Heart right ventricle (tissue), 16 donors: ENCODE measurements at regions not wholly inside any gene's neighbourhood (a gene's known extent, or its start where the extent isn't known, plus 50 kb on each side); places are given as distances from the start of the nearest gene placed in this dataset.

Source experiments
- ATAC-seq, 8 donors: fragments of 200-7000 bp; cut with Tn5 transposase; one replicate each; pipeline ENCODE4 v1.9.1; 2020; ENCODE audit warnings: mild to moderate bottlenecking in 8 of 8, moderate library complexity in 8 of 8, moderate number of reproducible peaks in 1 of 8
- DNase-seq, 2 donors: peaks; one replicate each; pipeline ENCODE4 v3.0.0-alpha.2; 2020
- H3K27ac ChIP-seq, 10 donors: fragments of 200-600 bp; sonication (generic) in 2 of 10; one replicate each; pipeline versions ENCODE4 v1.5.0 to v1.8.0; 2020 to 2022; ENCODE audit warnings: mild to moderate bottlenecking in 3 of 10
- H3K27me3 ChIP-seq, 7 donors: fragments of 200-600 bp; one replicate each; pipeline ENCODE4 v1.8.0; 2021 to 2022; ENCODE audit warnings: mild to moderate bottlenecking in 2 of 7
- H3K36me3 ChIP-seq, 9 donors: fragments of 200-600 bp; sonication (generic) in 1 of 9; one replicate each; pipeline versions ENCODE4 v1.5.0 to v1.8.0; 2020 to 2022; ENCODE audit warnings: mild to moderate bottlenecking in 2 of 9
- H3K4me1 ChIP-seq, 9 donors: fragments of 200-600 bp; sonication (generic) in 1 of 9; one replicate each; pipeline versions ENCODE4 v1.5.0 to v1.8.0; 2020 to 2022; ENCODE audit warnings: mild to moderate bottlenecking in 4 of 9
- H3K4me3 ChIP-seq, 10 donors: fragments of 200-600 bp; sonication (generic) in 2 of 10; one replicate each; pipeline versions ENCODE4 v1.5.0 to v1.8.0; 2020 to 2022; ENCODE audit warnings: mild to moderate bottlenecking in 7 of 10, moderate library complexity in 2 of 10
- H3K9me3 ChIP-seq, 11 donors: fragments of 200-600 bp in 10 of 11; sonication (generic) in 2 of 11; one replicate each; pipeline versions ENCODE4 v1.5.0 to v1.8.0; 2013 to 2022; ENCODE audit warnings: mild to moderate bottlenecking in 2 of 11, control low read depth in 1 of 11, moderate library complexity in 1 of 11
- WGBS, 2 donors: extraction: QIAGEN DNeasy Blood & Tissue Kit; methylation state at CpG; one replicate each; pipeline ENCODE4 v1.1.7; 2013; ENCODE audit warnings: inconsistent platforms in 1 of 2; 5-methylcytosine and 5-hydroxymethylcytosine counted together
- intact Hi-C, 10 donors: fragments of 100-400 bp; cut with DNase I; formaldehyde crosslinking; loops; one replicate each; pipeline versions ENCODE4 v1.11.1 to v1.14.2; 2022
- TF ChIP-seq, protein P1 (sequence below), 9 donors: fragments of 200-600 bp; sonication (generic) in 2 of 9; IDR thresholded peaks; one replicate each; pipeline versions ENCODE4 v1.5.0 to v1.8.0; 2021 to 2022; ENCODE audit warnings: antibody characterized with exemption in 9 of 9, mild to moderate bottlenecking in 5 of 9, moderate library complexity in 1 of 9
- donor health status: Arrhythmogenic right ventricular cardiomyopathy.
- donor health status: ischemic (EF 13 %, LVEDD 7.1; RV severe dilation, severe dysfunction).
- donor health status: healthy with polysubstance abuse.
- donor health status: DM: no; HTN: yes; CAD: no.
- donor health status: DM: no; HTN: no; CAD: no.
- donor health status: ischemic (EF 25% LVEDD 6.9; RV normal size, moderate dysfunction).
- donor health status: ischemic (EF 25% LVEDD 5.7; RV mildly dilated, moderate dysfunction).
- donor health status: healthy.
- donor health status: DM: yes; HTN: yes; CAD: no.
- donor health status: Ischemic cardiomyopathy.
- donor health status: ischemic (EF 35%, LVEDD 5.7; RV mildly dilated, moderate dysfunction).
- donor health status: nonischemic (EF 11% LVEDD 7.7; RV severe dilation, severe dysfunction).
- donor health status: DM: yes; HTN: yes; CAD: no.
- donor health status: PGD.
- donor health status: ischemic (EF 29% LVEDD 5.4; RV normal size, mild dysfunction).
- donor health status: nonischemic (EF 23%, LVEDD 6.1; RV moderate dilation, normal function).

DNA sequence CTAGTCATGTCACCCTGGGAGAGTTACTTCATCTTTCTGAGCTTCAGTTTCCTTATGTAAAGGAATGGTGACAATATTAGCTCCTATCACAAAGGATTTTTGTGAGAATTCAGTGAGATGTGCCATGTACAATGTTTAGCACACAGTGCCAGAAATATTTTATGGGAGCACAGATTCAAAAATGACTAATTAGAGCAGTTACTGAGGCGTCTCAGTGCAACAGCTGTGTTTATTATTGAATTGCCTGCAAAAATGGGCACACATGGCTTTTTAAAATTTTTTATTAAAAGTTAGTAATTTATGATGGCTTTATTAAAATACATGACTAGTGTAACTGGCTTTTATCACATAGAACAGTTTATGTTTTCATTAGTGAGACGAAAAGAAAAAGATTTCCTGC is 134.3 kb upstream of the AHI1 start:
- no peak for DNase-seq
- TF ChIP-seq, protein P1, sequence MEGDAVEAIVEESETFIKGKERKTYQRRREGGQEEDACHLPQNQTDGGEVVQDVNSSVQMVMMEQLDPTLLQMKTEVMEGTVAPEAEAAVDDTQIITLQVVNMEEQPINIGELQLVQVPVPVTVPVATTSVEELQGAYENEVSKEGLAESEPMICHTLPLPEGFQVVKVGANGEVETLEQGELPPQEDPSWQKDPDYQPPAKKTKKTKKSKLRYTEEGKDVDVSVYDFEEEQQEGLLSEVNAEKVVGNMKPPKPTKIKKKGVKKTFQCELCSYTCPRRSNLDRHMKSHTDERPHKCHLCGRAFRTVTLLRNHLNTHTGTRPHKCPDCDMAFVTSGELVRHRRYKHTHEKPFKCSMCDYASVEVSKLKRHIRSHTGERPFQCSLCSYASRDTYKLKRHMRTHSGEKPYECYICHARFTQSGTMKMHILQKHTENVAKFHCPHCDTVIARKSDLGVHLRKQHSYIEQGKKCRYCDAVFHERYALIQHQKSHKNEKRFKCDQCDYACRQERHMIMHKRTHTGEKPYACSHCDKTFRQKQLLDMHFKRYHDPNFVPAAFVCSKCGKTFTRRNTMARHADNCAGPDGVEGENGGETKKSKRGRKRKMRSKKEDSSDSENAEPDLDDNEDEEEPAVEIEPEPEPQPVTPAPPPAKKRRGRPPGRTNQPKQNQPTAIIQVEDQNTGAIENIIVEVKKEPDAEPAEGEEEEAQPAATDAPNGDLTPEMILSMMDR (IDR thresholded peaks at IDR 0.05): no peak
- WGBS, 2 donors: 49 to 69% methylated on average over 2 of the region's 2 CpGs

DNA sequence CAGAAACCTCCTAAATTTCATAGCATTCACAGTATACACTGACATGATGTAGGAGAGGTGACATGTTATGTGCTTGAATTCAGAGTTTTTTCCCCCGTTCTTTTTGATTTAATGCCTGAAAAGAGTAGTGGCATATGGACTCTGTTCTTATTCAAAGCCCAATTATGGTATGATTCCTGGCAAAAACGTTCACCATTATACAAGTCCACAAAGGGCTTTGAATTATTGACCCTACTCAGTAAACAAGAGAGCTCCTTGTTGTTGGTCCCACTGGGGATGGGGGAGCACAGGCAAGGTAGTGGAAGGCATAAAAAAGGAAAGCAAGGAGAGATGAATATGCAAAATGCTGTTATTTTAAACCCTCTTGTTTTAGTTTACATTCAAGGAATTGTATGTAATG is 136.0 kb upstream of the AHI1 start:
- Histone ChIP-seq H3K27ac (no peak overlapping the region), H3K4me1 (peaks cover 0 to 17% (median 0%) of the 10 kb centered on the region in 9 donors), H3K36me3 (no peaks in the 10 kb centered on the region), H3K4me3 (no peak overlapping the region), H3K27me3 (no peaks in the 10 kb centered on the region), H3K9me3 (no peaks in the 10 kb centered on the region)
- 57 to 67% methylated on average over 2 of the region's 2 CpGs for WGBS, 2 donors
- TF ChIP-seq, protein P1 (IDR thresholded peaks at IDR 0.05): no peak
- ATAC-seq (no peak), DNase-seq (no peak)
- intact Hi-C loops: no loop called here

More for the DNA sequence above, 134.3 kb upstream of the AHI1 start:
- ATAC-seq: no peak
- no peaks in the 10 kb centered on the region for H3K27me3 ChIP-seq
- H3K4me3 ChIP-seq: no peak overlapping the region
- no peaks in the 10 kb centered on the region for H3K36me3 ChIP-seq
- intact Hi-C loops: no loop called here
- H3K4me1 ChIP-seq: peaks cover 0 to 17% (median 0%) of the 10 kb centered on the region in 9 donors
- no peaks in the 10 kb centered on the region for H3K9me3 ChIP-seq
- H3K27ac ChIP-seq: peak overlapping the region in 1 of 10 donors; percentile 43

DNA sequence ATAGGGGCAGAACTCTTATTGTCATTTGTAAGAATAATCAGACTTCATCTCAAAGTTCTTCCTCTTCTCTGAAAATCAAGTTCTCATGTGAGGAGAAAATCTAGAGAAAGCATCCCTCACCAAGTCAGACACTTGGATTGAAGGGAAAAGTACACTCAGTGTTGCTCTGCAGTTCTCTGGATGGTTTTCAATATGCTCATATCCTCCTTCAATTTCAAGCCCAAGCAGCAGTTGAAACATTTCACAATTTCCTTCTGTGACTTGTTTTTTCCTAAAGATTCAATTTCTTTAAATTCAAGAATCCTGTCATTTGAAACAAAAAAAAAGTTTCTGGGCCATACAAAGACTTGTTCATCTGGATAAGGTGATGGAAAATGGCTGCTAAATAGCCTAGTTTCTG is 140.2 kb upstream of the AHI1 start:
- intact Hi-C loops: no loop called here
- no peak for ATAC-seq
- TF ChIP-seq, protein P1 (IDR thresholded peaks at IDR 0.05): no peak
- no peak overlapping the region for H3K27ac ChIP-seq
- no peak overlapping the region for H3K4me3 ChIP-seq
- H3K27me3 ChIP-seq: no peaks in the 10 kb centered on the region
- no peaks in the 10 kb centered on the region for H3K36me3 ChIP-seq
- no peaks in the 10 kb centered on the region for H3K4me1 ChIP-seq
- DNase-seq: no peak
- no peaks in the 10 kb centered on the region for H3K9me3 ChIP-seq

DNA sequence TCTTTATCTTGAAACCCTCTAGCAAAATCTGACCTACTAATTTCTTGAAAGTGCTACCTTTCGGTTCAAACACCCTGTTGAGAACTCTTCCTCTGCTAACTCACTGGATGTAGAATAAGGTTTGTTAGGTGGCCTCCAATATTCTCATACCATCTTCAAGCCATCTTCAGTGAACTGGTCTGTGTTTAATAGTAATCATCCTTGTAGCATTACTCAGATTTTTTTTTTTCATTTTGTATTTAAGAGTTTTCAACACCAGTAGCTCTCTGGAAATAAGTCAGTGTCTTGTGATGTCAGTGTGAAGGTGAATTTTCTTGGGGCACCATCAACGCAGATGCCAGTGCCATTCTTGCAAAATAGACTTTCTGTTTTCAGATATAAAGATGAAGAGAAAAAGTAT is 140.6 kb upstream of the AHI1 start:
- Histone ChIP-seq H3K27me3 (no peaks in the 10 kb centered on the region), H3K27ac (no peak overlapping the region), H3K9me3 (no peaks in the 10 kb centered on the region), H3K36me3 (no peaks in the 10 kb centered on the region), H3K4me1 (no peaks in the 10 kb centered on the region), H3K4me3 (no peak overlapping the region)
- intact Hi-C loops: no loop called here
- 96 to 98% methylated on average over 2 of the region's 2 CpGs for WGBS, 2 donors
- no peak for DNase-seq
- ATAC-seq: no peak
- TF ChIP-seq, protein P1 (IDR thresholded peaks at IDR 0.05): no peak

GRCh38 chr6:135640048-135640447 is 142.5 kb upstream of the AHI1 start:
- 93% methylated on average over 2 of the region's 2 CpGs for WGBS, 2 donors
- ATAC-seq (no peak), DNase-seq (no peak)
- Histone ChIP-seq H3K4me1 (no peaks in the 10 kb centered on the region), H3K27ac (no peak overlapping the region), H3K9me3 (no peaks in the 10 kb centered on the region), H3K4me3 (no peak overlapping the region), H3K36me3 (no peaks in the 10 kb centered on the region), H3K27me3 (no peaks in the 10 kb centered on the region)
- intact Hi-C loops: no loop called here
- TF ChIP-seq, protein P1 (IDR thresholded peaks at IDR 0.05): no peak
